DMS79 (cell line): ENCODE measurements at regions not wholly inside any gene's neighbourhood (a gene's known extent, or its start where the extent isn't known, plus 50 kb on each side); places are given as distances from the start of the nearest gene placed in this dataset.

Source experiments
- DNase-seq: peaks from one replicate; lab custom pipeline; 2025; lab: John Stamatoyannopoulos, UW

DNA sequence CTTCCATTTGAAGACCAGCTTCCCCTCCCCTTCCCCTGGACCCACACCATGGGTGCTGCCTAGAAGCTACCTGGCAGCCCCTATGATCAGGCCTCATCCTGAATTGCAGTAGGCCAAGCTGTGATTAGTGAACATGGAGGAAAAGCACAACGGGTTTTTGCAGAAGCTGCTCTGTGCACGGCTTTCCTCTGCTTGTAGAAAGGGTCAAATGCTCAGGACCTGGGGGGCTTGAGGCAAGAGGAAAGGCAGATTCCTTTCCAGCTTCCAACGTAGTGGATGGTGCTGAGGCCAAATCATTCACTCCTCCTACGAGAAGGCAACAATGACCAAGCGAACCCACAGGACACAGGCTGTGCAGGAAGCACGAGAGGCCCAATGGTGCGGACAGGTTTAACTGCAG, 410.3 kb upstream of the SHH start:
- no peak for DNase-seq

DNA sequence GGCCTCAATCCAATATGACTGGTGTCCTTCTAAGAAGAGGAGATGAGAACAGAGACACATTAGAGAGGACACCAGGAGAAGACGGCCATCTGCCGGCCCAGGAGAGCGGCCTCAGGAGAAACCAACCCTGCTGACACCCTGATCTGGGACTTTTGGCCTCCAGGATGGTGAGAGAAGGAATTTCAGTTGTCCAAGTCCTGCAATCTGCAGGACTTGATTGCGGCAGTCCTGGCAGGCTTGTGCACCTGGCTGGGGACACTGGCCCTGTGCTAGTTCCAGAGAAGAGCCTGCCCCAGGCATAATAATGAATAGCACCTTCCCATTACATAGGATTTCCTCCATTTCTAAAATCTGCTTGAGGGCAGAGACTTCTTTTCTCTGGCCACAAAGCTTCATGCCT, 409.9 kb upstream of the SHH start:
- no peak for DNase-seq

DNA sequence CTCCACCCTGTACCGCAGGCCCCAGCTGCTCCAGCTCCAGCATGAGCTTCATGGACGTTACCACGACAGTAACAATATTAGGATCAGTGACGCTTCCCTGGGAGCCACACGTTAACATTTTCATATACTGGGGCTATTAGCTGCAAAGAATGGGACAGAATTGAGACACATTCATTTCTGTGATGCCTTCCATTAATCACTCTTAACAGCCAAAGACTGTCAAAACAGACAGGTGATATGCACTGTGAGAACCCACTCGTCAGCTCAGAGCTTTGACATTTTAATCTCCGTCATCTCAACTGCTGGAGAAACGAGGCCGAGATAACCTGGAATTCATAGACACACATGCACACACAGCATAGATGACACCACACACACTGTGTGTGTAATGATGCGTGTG, 408.4 kb upstream of the SHH start:
- DNase-seq, result no peak

DNA sequence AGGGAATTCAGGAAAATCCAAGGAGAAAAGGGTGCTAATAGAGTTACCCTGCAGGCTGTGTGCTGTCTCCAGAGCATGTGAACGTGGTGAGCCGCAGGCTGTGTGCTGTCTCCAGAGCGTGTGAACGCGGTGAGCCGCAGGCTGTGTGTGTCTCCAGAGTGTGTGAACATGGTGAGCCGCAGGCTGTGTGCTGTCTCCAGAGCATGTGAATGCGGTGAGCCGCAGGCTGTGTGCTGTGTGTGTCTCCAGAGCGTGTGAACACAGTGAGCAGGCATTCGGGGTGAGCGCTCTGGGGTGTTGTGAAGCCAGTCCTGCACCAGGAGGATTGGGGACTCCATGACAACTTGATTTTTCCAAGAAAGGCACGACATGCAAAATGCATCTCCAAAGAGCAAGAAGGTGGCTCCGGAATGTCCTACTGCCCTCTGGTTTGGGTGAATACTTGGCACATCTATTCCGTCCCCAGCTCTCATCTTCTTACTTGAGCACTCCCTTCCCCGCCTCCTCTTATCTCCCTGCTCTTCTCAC, 407.9 kb upstream of the SHH start:
- DNase-seq, result no peak

DNA sequence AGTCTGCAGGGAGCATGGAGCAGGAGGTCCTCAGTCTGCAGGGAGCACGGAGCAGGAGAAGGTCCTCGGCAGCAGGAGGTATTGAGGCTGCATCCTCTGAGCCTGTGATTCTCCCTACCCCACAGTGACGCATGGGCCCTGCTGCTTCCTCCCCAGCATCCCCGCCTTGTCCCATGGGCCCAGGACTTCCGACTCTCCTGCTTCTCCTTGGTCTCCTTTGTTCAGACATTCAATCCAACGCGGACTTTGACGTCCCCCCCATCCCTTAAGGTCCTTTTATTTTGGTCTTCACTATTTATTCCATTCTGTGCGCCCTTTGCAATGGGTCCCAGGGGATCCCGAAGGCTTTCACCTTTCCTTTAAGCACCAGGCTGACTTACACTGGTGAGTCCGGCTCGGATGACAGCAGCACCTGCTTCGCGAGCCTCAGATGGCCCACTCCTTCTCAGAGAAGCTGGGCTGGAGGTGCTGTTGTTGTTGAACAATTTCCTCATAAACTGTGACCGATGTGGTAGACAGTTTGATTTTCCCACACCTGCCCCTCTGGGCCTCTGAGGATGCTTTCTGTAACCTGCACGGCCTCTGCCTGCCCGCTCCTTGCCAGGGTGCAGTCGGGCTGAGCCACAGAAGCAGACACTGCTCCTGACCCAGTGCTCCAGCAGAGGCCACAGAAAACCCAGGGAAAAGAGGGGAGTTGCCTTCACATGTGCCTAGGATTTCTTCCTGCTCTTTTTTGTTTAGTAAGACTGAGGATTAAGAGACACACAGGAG, 407.2 kb upstream of the SHH start:
- no peak for DNase-seq

DNA sequence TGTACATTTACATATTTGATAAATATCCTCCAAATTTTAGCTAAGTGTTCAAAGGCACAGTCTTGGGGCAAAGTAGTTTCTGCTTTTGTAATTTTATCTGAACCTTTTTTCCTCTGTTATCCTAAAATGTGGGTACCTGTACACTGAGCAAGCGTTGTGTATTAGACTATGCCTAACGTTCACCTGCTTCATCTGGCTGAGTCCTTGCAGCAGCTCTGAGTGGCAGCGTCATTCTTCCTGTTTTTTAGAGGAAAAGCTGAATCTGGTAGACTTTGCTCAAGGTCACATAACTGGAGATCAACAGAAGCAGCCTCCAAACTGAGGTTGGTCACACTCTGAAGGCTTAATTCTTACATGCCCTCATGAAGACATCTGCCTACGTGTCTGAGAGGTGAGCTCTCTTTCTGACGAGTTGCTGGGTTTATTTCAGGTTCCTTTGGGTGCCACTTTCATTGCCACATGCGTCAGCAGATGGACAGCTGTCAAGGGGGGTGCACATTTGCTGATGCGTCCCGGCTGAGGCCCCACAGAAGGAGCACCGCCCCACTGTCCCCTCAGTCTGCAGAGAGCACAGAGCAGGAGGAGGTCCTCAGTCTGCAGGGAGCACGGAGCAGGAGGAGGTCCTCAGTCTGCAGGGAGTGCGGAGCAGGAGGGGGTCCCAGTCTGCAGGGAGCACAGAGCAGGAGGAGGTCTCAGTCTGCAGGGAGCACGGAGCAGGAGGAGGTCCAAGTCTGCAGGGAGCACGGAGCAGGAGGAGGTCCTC, 406.5 kb upstream of the SHH start:
- no peak for DNase-seq

DNA sequence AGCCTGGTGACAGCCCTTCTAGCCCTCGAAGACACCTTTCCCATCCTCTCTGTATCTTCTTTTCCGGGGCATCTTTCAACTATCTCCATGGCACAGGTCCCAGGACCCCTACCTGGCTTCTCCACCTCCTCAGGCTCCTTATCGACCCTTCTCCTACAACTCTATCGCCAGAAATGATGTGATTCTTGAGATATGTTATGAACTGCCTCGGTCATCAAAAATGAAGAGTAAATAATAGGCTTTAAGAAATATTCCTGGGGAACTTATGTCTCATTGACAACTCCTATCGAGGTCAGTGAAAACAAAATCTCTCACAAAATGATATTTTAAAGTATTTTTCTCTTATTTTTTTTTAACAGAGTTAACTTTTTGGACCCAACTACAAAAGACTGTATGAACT, 405.5 kb upstream of the SHH start:
- no peak for DNase-seq

DNA sequence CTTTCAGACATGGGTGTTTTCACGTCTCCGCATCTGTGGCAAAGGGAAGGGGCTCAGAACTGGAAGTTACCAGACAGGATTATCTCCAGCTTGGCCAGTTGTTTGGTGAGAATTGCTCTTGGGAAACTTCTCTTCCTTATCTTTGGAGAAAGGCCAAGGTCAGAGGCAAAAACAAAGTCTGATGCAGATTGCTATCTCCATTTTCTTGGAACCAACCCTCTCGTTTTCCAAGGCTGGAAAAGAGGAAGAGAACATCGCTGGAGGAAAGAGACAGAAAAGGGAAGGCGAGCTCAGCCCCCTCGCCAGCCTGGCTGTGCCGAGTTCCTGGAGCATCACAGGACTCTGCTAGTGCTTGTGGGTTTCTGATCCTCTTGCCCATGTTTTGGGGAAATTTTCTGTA, 396.8 kb upstream of the SHH start:
- DNase-seq, result no peak

DNA sequence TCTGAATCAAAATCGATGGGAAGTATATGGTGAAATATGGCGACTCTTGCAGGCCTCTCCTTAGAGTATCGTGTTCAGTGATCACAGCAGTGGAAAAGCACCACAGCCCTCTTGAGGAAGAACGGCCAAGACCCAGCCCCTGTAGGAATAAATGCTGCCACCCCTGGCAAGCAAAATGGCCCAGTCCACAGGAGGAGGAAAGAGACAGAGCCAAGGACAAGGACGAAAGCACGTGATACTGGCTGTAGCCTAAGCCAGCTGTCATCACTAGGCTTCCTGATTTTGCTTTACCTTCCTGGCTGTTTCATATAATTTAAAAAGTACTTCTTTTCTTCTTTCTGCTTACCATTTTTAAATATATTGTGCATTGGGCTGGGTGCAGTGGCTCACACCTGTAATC, 395.0 kb upstream of the SHH start:
- DNase-seq, result no peak

DNA sequence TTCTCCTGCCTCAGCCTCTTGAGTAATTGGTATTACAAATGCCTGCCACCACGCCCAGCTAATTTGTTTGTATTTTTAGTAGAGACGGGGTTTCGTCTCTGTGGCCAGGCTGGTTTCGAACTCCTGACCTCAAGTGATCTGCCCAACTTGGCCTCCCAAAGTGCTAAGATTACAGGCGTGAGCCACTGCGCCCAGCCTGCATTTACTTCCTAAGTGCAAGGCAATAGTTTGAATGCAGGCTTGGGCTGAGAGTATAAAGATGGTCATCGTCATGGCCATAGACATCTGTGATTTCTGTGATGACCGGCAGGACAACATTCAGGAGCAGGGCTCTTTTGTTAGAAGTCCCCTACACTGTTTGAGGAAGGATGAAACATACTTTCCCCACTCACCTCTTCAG, 393.9 kb upstream of the SHH start:
- DNase-seq, result no peak

DNA sequence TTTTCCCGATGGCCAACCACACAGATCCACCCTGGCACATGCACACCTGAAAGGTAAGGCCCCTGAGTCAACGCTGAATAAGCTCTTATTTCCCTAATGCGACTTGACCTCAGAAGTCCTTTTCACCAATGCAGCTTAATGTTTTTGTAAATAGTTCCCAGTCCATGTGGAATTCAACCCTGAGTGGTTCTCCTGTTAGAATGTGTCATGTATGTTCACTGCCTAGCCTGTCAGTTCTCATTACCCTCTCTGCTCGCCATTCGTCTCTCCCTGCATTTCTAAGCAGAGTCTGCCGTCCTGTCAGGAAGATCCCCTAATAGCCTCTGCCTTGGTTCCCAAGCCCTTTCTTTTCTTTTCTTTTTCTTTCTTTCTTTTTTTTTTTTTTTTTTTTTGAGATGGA, 392.6 kb upstream of the SHH start:
- DNase-seq, result no peak

DNA sequence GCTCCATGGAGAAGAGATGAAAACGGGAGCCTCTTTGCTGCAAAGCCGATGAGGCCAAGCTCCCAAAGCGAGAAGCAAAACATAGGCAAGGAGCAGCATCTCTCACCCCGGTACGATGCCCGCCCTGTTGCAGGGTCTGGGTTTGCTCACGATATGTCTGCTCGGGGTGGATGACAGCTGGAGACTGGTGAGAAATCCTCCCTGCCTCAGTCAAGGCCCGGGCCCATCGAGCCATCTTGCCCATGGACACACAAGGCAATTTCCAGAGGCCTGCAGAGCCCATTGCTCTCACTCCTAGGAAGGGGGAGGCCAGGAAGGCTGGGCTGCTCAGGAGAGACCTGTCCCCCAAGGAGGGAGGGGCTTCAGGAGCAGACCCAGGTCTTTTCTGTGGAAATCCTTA, 391.7 kb upstream of the SHH start:
- no peak for DNase-seq

DNA sequence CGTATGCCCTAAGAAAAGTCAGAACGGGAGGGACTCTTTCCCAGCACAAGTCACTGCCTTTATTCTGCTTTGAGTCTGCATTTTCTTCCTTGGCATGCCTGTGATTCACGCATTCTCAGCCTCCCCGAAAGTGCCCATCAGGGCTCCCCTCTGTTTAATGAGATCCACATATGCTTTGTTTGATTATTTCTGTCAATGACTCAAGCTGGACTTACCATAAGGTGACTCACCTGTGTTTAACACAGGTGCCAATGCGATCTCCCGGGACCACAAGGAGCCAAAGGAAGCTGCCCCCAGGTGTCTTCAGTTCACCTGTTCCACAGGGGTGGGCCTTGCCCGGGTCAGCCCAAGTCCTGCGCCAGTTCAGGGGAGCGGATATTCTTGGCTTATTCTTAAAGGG, 386.0 kb upstream of the SHH start:
- no peak for DNase-seq

DNA sequence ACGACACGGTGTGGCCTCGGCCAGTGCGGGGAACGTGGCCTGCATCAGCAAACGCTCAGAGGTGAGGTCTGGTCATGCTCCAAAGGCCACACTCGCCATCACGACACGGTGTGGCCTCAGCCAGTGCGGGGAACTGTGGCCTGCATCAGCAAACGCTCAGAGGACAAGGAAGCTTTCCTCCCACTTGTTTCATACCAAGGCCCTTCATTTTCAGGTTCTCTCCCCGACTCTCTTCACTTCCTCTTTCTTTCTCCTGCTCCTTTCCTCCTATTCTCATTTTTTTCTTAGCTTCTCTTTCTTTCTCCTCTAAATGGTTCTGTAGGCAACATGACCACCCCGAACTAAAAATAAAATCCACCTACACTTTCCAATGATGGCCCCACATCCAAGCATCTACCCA, 384.4 kb upstream of the SHH start:
- no peak for DNase-seq

DNA sequence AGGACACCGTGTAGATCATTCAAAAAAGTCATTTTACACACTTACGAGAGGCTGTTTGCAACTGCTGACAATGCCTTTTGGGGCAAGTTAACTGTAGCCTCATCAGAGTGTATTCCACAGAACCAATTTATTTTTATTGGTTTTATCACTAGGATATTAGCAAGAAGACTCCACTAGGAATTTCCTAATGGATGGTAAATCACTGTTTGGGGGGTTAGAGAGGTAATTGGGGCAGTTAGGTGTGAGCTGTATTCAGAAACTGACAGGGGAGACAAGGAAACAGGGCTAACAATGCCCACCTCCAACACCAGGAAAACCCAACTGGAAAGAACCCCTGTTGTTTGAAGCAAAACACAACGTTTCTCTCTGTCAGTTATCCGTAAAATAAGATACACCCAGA, 383.0 kb upstream of the SHH start:
- DNase-seq, result no peak

DNA sequence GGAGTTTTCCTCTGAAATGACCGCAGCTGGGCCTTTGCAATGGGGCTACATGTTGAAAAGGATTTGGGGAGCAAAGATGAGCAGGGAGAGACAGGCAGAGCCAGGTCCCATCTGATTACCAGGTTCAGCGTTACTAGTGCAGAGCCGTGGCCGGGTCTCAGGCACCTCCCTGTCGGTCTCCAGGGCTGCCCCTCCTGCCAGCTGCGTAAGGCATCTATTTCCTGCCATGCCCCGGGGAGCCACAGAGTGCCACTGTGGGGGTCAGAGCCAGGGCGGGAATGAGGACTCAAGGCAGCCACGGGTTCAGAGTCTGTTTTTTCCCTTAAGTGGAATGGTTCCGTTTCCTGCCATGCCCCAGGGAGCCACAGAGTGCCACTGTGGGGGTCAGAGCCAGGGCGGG, 382.6 kb upstream of the SHH start:
- DNase-seq, result no peak

DNA sequence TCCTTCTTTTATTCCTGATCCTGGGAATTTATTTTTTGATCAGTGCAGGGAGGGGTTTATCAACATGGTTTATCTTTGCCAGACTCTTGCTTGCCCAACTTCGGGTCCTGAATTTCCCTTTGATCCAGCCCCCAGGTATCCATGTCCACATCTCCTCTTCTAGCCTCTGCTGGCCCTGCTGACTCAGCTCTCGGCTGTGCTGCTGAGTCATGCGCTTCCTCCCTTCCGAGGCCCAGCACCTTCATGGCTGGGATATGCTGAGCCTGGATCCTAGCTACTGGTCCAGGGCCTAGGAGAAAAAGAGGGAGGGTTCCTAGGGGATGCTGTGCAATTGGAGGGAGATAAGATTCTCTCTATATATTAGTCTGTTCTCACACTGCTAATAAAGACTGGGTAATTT, 380.7 kb upstream of the SHH start:
- DNase-seq, result no peak

DNA sequence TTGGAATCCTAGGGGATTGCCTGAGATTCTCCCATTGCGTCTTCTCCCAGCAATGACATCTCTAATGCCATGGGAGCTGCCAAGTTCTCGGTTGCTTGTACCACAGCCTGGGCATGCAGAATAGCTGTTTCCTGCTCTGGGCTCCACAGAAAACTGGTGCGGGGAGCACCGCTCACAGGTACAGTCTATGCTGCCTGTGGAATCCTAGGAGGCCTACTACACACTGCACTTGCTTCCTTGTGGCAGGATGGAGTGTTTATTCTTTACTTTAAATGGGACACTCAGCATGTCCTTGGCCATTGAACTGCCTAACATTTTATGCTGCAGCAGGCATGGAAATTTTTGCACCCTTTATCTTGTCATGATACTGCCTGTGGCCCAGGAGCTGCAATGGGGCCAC, 378.8 kb upstream of the SHH start:
- DNase-seq, result no peak

DNA sequence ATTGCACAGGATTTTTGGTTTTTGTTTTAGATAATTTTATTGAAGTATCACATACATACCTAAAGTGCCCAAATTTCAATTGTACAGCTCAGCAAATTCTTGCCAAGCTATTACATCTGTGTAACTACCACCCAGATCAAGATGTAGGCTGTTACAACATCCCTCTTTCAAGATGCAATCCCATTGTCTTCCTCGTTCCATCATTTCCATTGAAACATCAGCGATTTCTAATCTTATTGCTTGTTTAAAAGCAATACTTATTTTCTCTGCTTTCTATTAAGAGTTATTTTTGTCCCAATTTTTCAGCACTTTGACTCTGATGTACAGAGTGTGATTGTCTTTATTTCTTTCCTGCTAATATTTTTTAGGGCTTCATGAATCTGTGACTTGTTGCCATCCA, 372.8 kb upstream of the SHH start:
- no peak for DNase-seq

DNA sequence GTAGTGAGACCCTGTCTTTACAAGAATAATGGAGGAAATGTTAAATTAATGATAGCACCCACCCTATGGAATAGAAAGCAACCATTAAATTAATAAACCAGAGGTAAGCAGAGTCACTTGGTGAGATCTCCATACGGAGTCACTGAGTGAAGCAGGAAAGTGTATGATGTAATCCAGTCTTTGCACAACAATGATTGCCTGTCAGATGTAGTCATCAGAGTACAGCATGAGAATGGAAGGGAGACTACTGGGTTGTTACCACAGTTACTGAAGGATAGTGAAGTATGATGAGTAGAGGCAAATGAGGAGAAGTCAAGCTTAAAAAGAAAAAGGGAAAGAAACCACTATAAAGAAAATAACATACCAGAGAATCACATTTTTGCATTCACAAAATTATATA, 371.9 kb upstream of the SHH start:
- no peak for DNase-seq

DNA sequence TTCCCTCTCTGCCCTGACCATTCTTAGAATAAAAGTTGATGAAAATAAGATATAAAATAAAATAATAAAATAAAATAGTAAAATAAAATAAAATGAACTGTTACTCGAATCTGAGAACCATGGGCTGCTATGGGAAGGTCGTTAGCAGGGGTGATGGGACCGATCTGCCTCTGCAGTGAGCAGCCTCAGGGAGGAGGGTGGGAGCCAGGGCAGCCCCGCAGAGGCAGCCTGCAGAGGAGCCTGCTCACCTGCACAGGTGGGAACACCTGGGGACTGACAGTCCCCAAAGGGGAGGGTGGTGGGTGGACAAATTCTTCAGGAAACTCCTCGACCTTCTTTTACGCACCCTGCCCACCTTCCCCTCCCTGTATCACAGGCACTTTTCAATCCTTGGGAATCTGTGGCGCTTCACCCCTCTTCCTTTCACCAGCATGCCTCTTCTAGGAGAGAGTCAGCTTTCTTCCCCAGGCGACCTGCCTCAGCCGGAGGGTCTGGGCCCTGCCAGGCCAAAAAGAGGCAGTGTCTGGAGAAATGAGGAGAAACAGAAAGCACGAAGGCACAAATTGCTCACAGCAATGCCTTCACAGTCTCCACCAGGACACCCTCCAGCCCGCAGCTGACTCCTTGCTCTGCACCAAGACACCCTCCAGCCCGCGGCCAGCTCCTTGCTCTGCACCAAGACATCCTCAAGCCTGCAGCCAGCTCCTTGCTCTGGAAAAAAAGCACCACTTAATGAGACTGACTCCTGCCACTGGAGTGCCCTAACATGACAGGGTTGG, 368.4 kb upstream of the SHH start:
- no peak for DNase-seq

DNA sequence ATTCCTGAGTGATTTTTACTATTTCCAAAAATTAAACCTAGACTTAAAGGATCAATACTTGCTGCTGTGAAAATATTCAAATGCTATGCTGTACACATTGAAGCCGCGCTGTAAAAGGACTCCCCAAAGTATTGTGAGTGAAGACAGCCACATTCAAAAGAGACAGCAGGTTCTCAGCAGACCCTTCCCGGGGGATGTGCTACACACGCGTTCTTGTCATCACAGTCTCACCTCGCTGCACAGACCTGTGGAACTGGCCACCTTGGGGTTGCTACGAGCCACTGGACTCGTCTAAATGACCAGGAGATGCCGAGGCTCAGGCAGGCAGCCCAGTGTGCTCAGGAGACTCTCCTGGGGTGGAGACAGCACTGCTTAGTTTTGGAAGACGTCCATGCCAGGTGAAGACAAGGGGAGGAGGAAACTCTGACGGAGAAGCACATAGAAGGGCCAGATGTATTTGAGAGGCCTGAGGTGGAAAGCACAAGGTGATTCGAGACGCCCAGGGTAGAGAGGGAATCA, 367.7 kb upstream of the SHH start:
- DNase-seq, result no peak

DNA sequence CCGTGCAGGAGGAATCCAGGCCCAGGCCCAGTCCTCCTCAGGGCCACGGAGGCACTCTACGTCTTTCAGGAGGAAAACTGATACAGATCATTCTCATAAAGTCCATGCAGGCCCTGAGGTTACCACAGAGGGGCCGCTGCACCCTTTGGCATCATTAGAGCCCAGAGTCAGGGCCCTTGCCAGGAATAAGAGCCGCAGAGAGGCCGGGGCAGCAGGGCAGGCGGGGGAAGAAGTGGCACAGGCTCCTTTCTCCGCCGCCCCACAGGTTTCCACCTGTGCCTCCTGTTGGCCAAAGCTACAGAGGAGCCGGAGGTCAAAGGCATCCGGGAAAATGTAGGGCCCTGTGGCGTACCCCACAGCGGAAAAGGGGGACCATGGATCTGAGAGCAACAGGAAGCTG, 366.6 kb upstream of the SHH start:
- DNase-seq, result no peak
